Gastroesophageal sphincter (tissue), 3 donors: ENCODE measurements at regions not wholly inside any gene's neighbourhood (a gene's known extent, or its start where the extent isn't known, plus 50 kb on each side); places are given as distances from the start of the nearest gene placed in this dataset.

ENCODE experiments used
- CTCF ChIP-seq, 4 experiments: fragments of 200-600 bp in 2 of 4; fragments of 450-650 bp in 2 of 4; sonication (generic) in 1 of 4; IDR thresholded peaks; one replicate each; pipeline ENCODE4 v1.5.1; 2017 to 2019; ENCODE audit warnings: antibody characterized with exemption in 4 of 4, mild to moderate bottlenecking in 2 of 4, moderate library complexity in 2 of 4
- EP300 ChIP-seq: sonication (generic); formaldehyde crosslinking; IDR thresholded peaks from one replicate; pipeline ENCODE4 v1.6.1; 2017; ENCODE audit warnings: antibody characterized with exemption, mild to moderate bottlenecking
- POLR2A ChIP-seq, 2 donors: fragments of 450-650 bp; IDR thresholded peaks; one replicate each; pipeline ENCODE4 v1.6.1; 2017; ENCODE audit warnings: antibody characterized with exemption in 2 of 2, mild to moderate bottlenecking in 2 of 2, moderate library complexity in 1 of 2

GRCh38 chr6:77397561-77397960 is 65.7 kb downstream of the HTR1B start:
- no peak for TF ChIP-seq CTCF (IDR thresholded peaks at IDR 0.05)
- no peak for TF ChIP-seq POLR2A (IDR thresholded peaks at IDR 0.05)
- no peak for TF ChIP-seq EP300
